Keratinocyte (primary cell): ENCODE measurements at regions not wholly inside any gene's neighbourhood (a gene's known extent, or its start where the extent isn't known, plus 50 kb on each side); places are given as distances from the start of the nearest gene placed in this dataset.

Source experiments
- DNase-seq: peaks from one replicate; pipeline ENCODE4 v3.0.0-alpha.2; 2011; ENCODE audit warnings: low read depth, missing footprints, low spot score
- FAIRE-seq: peaks from 2 replicates; lab custom pipeline; 2011; peaks lifted over from hg19 to GRCh38; lab: Jason Lieb, UNC
- H2AFZ ChIP-seq: 2 replicates; pipeline ENCODE4 v1.6.0; 2012; ENCODE audit warnings: low read length, control low read depth, inconsistent platforms; ENCODE audit not compliant: control insufficient read depth
- H3K27ac ChIP-seq: 2 replicates; pipeline ENCODE4 v1.5.1; 2011; ENCODE audit warnings: low read length; ENCODE audit not compliant: control insufficient read depth, insufficient read depth
- H3K27me3 ChIP-seq: 3 replicates; pipeline ENCODE4 v1.6.0; 2011; ENCODE audit warnings: low read length; ENCODE audit not compliant: control insufficient read depth, insufficient read depth; ENCODE audit errors: extremely low read depth
- H3K36me3 ChIP-seq, 2 experiments: 2 replicates in 1 of 2; 3 replicates in 1 of 2; pipeline ENCODE4 v1.5.1; 2011; ENCODE audit warnings: low read length in 2 of 2, mild to moderate bottlenecking in 1 of 2; ENCODE audit not compliant: control insufficient read depth in 2 of 2, insufficient read depth in 2 of 2; ENCODE audit errors: extremely low read depth in 1 of 2
- H3K4me1 ChIP-seq: 3 replicates; pipeline ENCODE4 v1.5.1; 2011; ENCODE audit warnings: low read length; ENCODE audit not compliant: control insufficient read depth, insufficient read depth; ENCODE audit errors: extremely low read depth
- H3K4me2 ChIP-seq: 3 replicates; pipeline ENCODE4 v1.6.0; 2011; ENCODE audit warnings: low read depth, low read length; ENCODE audit not compliant: control insufficient read depth, insufficient read depth; ENCODE audit errors: extremely low read depth
- H3K4me3 ChIP-seq, 3 experiments: fragments of 200-600 bp in 1 of 3; sonication (generic) in 1 of 3; 2 replicates in 2 of 3; 3 replicates in 1 of 3; pipeline ENCODE4 v1.5.1; 2011 to 2016; ENCODE audit warnings: low read length in 3 of 3, mild to moderate bottlenecking in 3 of 3, control low read depth in 2 of 3, inconsistent platforms in 1 of 3, low read depth in 1 of 3, mixed read lengths in 1 of 3, mixed run types in 1 of 3, moderate library complexity in 1 of 3; ENCODE audit not compliant: control insufficient read depth in 2 of 3, insufficient read depth in 2 of 3; ENCODE audit errors: extremely low read depth in 1 of 3
- H3K79me2 ChIP-seq: 2 replicates; pipeline ENCODE4 v1.6.0; 2012; ENCODE audit warnings: low read length; ENCODE audit not compliant: control insufficient read depth, insufficient read depth
- H3K9ac ChIP-seq: 3 replicates; pipeline ENCODE4 v1.6.0; 2011; ENCODE audit warnings: low read length; ENCODE audit not compliant: control insufficient read depth, insufficient read depth; ENCODE audit errors: extremely low read depth
- H3K9me1 ChIP-seq: 3 replicates; pipeline ENCODE4 v1.6.0; 2011; ENCODE audit warnings: low read length; ENCODE audit not compliant: control insufficient read depth, insufficient read depth; ENCODE audit errors: extremely low read depth
- H3K9me3 ChIP-seq: 2 replicates; pipeline ENCODE4 v1.5.1; 2012; ENCODE audit warnings: low read depth, low read length; ENCODE audit not compliant: control insufficient read depth
- H4K20me1 ChIP-seq: 3 replicates; pipeline ENCODE4 v1.6.0; 2011; ENCODE audit warnings: low read length; ENCODE audit not compliant: control insufficient read depth, insufficient read depth; ENCODE audit errors: extremely low read depth
- CTCF ChIP-seq, 3 experiments: IDR thresholded peaks in 1 of 3; conservative IDR thresholded peaks in 1 of 3; optimal IDR thresholded peaks in 1 of 3; 2 replicates in 2 of 3; 3 replicates in 1 of 3; pipeline versions ENCODE3 to v1.5.1; 2011; ENCODE audit warnings: low read length in 3 of 3, mild to moderate bottlenecking in 3 of 3, moderate library complexity in 2 of 3, control low read depth in 1 of 3, inconsistent platforms in 1 of 3; ENCODE audit not compliant: insufficient read depth in 2 of 3; ENCODE audit errors: extremely low read depth in 1 of 3
- EZH2 ChIP-seq: IDR thresholded peaks from one replicate; pipeline ENCODE4 v1.6.1; 2012; ENCODE audit warnings: inconsistent platforms, mild to moderate bottlenecking, low read length, moderate library complexity
- dilution Hi-C: fragments of 300-500 bp; cut with MboI; formaldehyde crosslinking; loops from one replicate; pipeline ENCODE4 v1.7.0; 2020; ENCODE audit warnings: low sequenced_read_pairs; ENCODE audit not compliant: extremely low pct_ligation_motif_present

GRCh38 chr1:5812295-5812694, 179.9 kb downstream of the NPHP4 start:
- dilution Hi-C loops = no loop called here
- FAIRE-seq = no peak

GRCh38 chr1:5811419-5811818, 180.8 kb downstream of the NPHP4 start:
- FAIRE-seq (no peak), DNase-seq (no peak)
- Histone ChIP-seq H2AFZ (no peak overlapping the region), H3K9me1 (no peaks in the 10 kb centered on the region), H3K27me3 (no peaks in the 10 kb centered on the region), H3K4me1 (no peaks in the 10 kb centered on the region), H3K9ac (no peak overlapping the region), H3K4me3 (no peak overlapping the region), H3K4me2 (no peak overlapping the region), H3K79me2 (no peaks in the 10 kb centered on the region), H3K36me3 (no peaks in the 10 kb centered on the region), H3K9me3 (peaks cover 8% of the 10 kb centered on the region), H4K20me1 (no peaks in the 10 kb centered on the region), H3K27ac (no peak overlapping the region)
- no peak for TF ChIP-seq EZH2
- TF ChIP-seq CTCF (optimal IDR thresholded peaks at IDR 0.05 in 1 of 3, IDR thresholded peaks at IDR 0.05 in 1 of 3, conservative IDR thresholded peaks at IDR 0.05 in 1 of 3; ENCODE audit: extremely low read depth in 1 of 3, insufficient read depth in 2 of 3, low read length in 3 of 3) = no peak
- dilution Hi-C loops = no loop called here

More at GRCh38 chr1:5812295-5812694, 179.9 kb downstream of the NPHP4 start:
- no peak overlapping the region for H3K4me2 ChIP-seq
- H3K79me2 ChIP-seq = no peaks in the 10 kb centered on the region
- H3K4me3 ChIP-seq = no peak overlapping the region
- TF ChIP-seq EZH2 (no peak), CTCF (optimal IDR thresholded peaks at IDR 0.05 in 1 of 3, IDR thresholded peaks at IDR 0.05 in 1 of 3, conservative IDR thresholded peaks at IDR 0.05 in 1 of 3; ENCODE audit: extremely low read depth in 1 of 3, insufficient read depth in 2 of 3, low read length in 3 of 3) (no peak)
- no peak overlapping the region for H3K27ac ChIP-seq
- no peak for DNase-seq
- H3K9me3 ChIP-seq = peaks cover 11% of the 10 kb centered on the region
- no peak overlapping the region for H3K9ac ChIP-seq
- no peaks in the 10 kb centered on the region for H4K20me1 ChIP-seq
- H3K36me3 ChIP-seq = no peaks in the 10 kb centered on the region
- no peaks in the 10 kb centered on the region for H3K4me1 ChIP-seq
- H3K27me3 ChIP-seq = no peaks in the 10 kb centered on the region
- H3K9me1 ChIP-seq = no peaks in the 10 kb centered on the region
- H2AFZ ChIP-seq = no peak overlapping the region
